HFF-Myc (cell line): ENCODE measurements at regions not wholly inside any gene's neighbourhood (a gene's known extent, or its start where the extent isn't known, plus 50 kb on each side); places are given as distances from the start of the nearest gene placed in this dataset.

Source experiments
- DNase-seq: peaks from one replicate; pipeline ENCODE4 v3.0.0-alpha.2; 2011; ENCODE audit warnings: low read depth; ENCODE audit errors: extremely low read depth
- H3K4me3 ChIP-seq: replicated peaks from 2 replicates; pipeline ENCODE4 v1.5.1; 2011; ENCODE audit warnings: low read depth, mild to moderate bottlenecking, control low read depth, low read length
- CTCF ChIP-seq: IDR thresholded peaks from 2 replicates; pipeline ENCODE4 v1.5.1; 2012; ENCODE audit warnings: mild to moderate bottlenecking, low read depth, low read length, control low read depth; ENCODE audit errors: missing control alignments

DNA sequence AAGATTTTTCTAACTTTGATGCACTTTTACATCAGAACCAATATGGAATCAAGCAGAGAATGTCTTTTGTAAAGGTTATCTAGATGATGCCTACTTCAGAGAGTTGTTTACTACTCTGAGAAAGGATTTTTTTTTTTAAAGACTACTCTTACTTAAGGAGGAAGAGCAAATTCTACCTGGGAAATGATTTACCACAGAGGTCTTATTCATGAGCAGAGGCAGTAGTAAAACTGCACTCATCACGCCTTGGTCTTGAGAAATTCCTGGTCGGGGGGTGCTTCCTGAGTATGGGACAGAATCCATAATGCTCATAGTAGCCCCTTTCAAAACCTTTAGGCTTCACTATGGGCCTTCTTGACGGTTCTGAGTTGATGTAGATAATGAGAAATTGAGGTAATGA is 241.8 kb upstream of the PREP start:
- DNase-seq, result no peak
- TF ChIP-seq CTCF, result no peak
- H3K4me3 ChIP-seq, result no peak overlapping the region

DNA sequence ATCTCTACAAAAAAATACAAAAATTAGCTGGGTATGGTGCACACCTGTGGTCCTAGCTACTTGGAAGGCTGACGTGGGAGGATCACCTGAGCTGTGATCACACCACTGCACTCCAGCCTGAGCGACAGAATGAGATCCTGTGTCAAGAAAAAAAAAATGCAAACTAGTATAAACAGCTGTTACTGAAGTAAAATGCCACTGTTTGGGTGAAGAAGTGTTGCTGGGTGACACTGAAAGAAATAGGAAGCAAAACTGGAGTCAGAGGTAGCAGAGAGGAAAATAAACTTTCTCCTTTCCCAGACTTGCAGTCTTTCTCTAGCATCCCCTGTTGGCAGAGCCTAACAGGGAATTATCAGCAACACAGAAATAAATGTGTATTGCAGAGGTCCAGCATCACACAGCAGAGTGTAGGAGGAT is 241.2 kb upstream of the PREP start:
- H3K4me3 ChIP-seq, result no peak overlapping the region
- TF ChIP-seq CTCF, result no peak
- no peak for DNase-seq

- H3K4me3 ChIP-seq, result no peak overlapping the region
- no peak for TF ChIP-seq CTCF
- no peak for DNase-seq
These were observed 239.8 kb upstream of the PREP start for GRCh38 chr6:105642708-105643107.

- TF ChIP-seq CTCF, result no peak
- DNase-seq, result no peak
- no peak overlapping the region for H3K4me3 ChIP-seq
These were observed 238.6 kb upstream of the PREP start for GRCh38 chr6:105641504-105641903.

DNA sequence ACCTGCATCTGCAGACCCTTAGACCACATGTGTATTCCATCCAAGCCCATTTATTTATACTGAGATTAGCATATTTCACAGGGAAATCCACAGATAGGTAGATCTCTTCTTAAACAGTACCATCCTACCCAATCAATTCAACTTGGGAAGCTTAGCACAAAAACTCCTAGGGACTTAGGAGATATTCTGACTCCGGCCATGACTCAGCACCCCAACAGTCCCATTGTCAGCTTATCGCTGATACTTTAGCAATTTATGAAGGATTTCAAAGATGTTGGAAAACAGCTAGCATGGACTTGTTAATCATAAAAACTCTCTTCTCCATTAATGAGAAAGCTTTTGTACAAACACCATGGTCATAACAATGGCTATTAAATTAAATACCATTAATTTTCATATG is 236.2 kb upstream of the PREP start:
- H3K4me3 ChIP-seq, result no peak overlapping the region
- TF ChIP-seq CTCF, result no peak
- no peak for DNase-seq

DNA sequence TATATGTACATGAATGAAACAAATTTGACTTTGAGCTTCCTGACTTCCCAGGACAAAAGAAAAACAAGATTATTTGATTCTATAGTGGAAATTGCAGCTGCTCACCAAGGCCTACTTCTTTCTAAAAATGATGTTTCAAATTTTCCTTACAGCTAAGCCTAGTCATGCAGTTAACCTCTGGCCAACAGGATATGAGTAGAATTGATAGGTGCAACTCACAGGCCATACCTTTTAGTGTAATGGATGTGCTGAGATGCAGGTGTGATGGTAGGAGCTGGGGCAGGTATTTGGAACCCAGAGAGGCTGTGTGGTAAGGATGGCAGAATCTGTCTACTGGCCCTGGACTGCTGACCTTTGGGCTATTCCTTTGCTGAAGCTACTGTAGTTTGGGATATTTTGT is 230.9 kb upstream of the PREP start:
- DNase-seq, result no peak
- no peak overlapping the region for H3K4me3 ChIP-seq
- TF ChIP-seq CTCF, result no peak

GRCh38 chr6:105628156-105628860 is 225.4 kb upstream of the PREP start:
- no peak for DNase-seq
- no peak for TF ChIP-seq CTCF
- no peak overlapping the region for H3K4me3 ChIP-seq
